ENCODE measurements at regions not wholly inside any gene's neighbourhood (a gene's known extent, or its start where the extent isn't known, plus 50 kb on each side); places are given as distances from the start of the nearest gene placed in this dataset.

GRCh38 chr18:44041961-44042360, 638.7 kb upstream of the SETBP1 start:
- H3K27me3 ChIP-seq (ENCODE audit: control insufficient read depth, insufficient read depth, low read length), result no peaks in the 10 kb centered on the region
- no peak overlapping the region for H3K9ac ChIP-seq (ENCODE audit: low read length in 3 of 3)
- intact Hi-C loops (cut with DNase I), result no loop called here
- H3K36me3 ChIP-seq (ENCODE audit: control insufficient read depth in 2 of 3, insufficient read depth in 3 of 3, low read length in 3 of 3), result no peaks in the 10 kb centered on the region
- H3K4me3 ChIP-seq (ENCODE audit: low read length in 3 of 3), result no peak overlapping the region
- no peak overlapping the region for H3K27ac ChIP-seq (ENCODE audit: low read depth in 2 of 2, low read length in 2 of 2)
- FAIRE-seq, result no peak
- no peaks in the 10 kb centered on the region for H3K9me3 ChIP-seq (ENCODE audit: control insufficient read depth in 2 of 3, insufficient read depth in 1 of 3, low read length in 3 of 3)
- no peak for TF ChIP-seq CTCF (IDR thresholded peaks at IDR 0.05; ENCODE audit: borderline replicate concordance, extremely low read depth, insufficient read depth)
- H3K4me1 ChIP-seq (ENCODE audit: control insufficient read depth in 2 of 3, insufficient read depth in 2 of 3, low read depth in 1 of 3, low read length in 3 of 3), result no peaks in the 10 kb centered on the region
- DNase-seq, result no peak

- Histone ChIP-seq H3K36me3 (ENCODE audit: control insufficient read depth in 2 of 3, insufficient read depth in 3 of 3, low read length in 3 of 3) (no peaks in the 10 kb centered on the region), H3K4me1 (ENCODE audit: control insufficient read depth in 2 of 3, insufficient read depth in 2 of 3, low read depth in 1 of 3, low read length in 3 of 3) (no peaks in the 10 kb centered on the region), H3K27me3 (ENCODE audit: control insufficient read depth, insufficient read depth, low read length) (no peaks in the 10 kb centered on the region), H3K4me3 (ENCODE audit: low read length in 3 of 3) (no peak overlapping the region), H3K27ac (ENCODE audit: low read depth in 2 of 2, low read length in 2 of 2) (no peak overlapping the region), H3K9me3 (ENCODE audit: control insufficient read depth in 2 of 3, insufficient read depth in 1 of 3, low read length in 3 of 3) (no peaks in the 10 kb centered on the region), H3K9ac (ENCODE audit: low read length in 3 of 3) (no peak overlapping the region)
- DNase-seq, result no peak
- TF ChIP-seq CTCF (IDR thresholded peaks at IDR 0.05; ENCODE audit: borderline replicate concordance, extremely low read depth, insufficient read depth), result no peak
- FAIRE-seq, result no peak
- intact Hi-C loops (cut with DNase I), result no loop called here
Measured at GRCh38 chr18:44046376-44046975, 634.2 kb upstream of the SETBP1 start.

GRCh38 chr18:44047585-44047984, 633.1 kb upstream of the SETBP1 start:
- H3K36me3 ChIP-seq (ENCODE audit: control insufficient read depth in 2 of 3, insufficient read depth in 3 of 3, low read length in 3 of 3), result no peaks in the 10 kb centered on the region
- intact Hi-C loops (cut with DNase I), result no loop called here
- H3K9me3 ChIP-seq (ENCODE audit: control insufficient read depth in 2 of 3, insufficient read depth in 1 of 3, low read length in 3 of 3), result no peaks in the 10 kb centered on the region
- TF ChIP-seq CTCF (IDR thresholded peaks at IDR 0.05; ENCODE audit: borderline replicate concordance, extremely low read depth, insufficient read depth), result no peak
- no peak for DNase-seq
- H3K27me3 ChIP-seq (ENCODE audit: control insufficient read depth, insufficient read depth, low read length), result no peaks in the 10 kb centered on the region
- no peak for FAIRE-seq
- no peak overlapping the region for H3K4me3 ChIP-seq (ENCODE audit: low read length in 3 of 3)
- H3K27ac ChIP-seq (ENCODE audit: low read depth in 2 of 2, low read length in 2 of 2), result no peak overlapping the region
- H3K9ac ChIP-seq (ENCODE audit: low read length in 3 of 3), result no peak overlapping the region
- no peaks in the 10 kb centered on the region for H3K4me1 ChIP-seq (ENCODE audit: control insufficient read depth in 2 of 3, insufficient read depth in 2 of 3, low read depth in 1 of 3, low read length in 3 of 3)

- no peaks in the 10 kb centered on the region for H3K36me3 ChIP-seq (ENCODE audit: control insufficient read depth in 2 of 3, insufficient read depth in 3 of 3, low read length in 3 of 3)
- intact Hi-C loops (cut with DNase I), result no loop called here
- no peak for FAIRE-seq
- no peak overlapping the region for H3K27ac ChIP-seq (ENCODE audit: low read depth in 2 of 2, low read length in 2 of 2)
- no peaks in the 10 kb centered on the region for H3K27me3 ChIP-seq (ENCODE audit: control insufficient read depth, insufficient read depth, low read length)
- no peaks in the 10 kb centered on the region for H3K4me1 ChIP-seq (ENCODE audit: control insufficient read depth in 2 of 3, insufficient read depth in 2 of 3, low read depth in 1 of 3, low read length in 3 of 3)
- H3K9ac ChIP-seq (ENCODE audit: low read length in 3 of 3), result no peak overlapping the region
- TF ChIP-seq CTCF (IDR thresholded peaks at IDR 0.05; ENCODE audit: borderline replicate concordance, extremely low read depth, insufficient read depth), result no peak
- no peak overlapping the region for H3K4me3 ChIP-seq (ENCODE audit: low read length in 3 of 3)
- H3K9me3 ChIP-seq (ENCODE audit: control insufficient read depth in 2 of 3, insufficient read depth in 1 of 3, low read length in 3 of 3), result no peaks in the 10 kb centered on the region
- no peak for DNase-seq
Measured at GRCh38 chr18:44048435-44048834, 632.3 kb upstream of the SETBP1 start.

Data from kidney (tissue), 13 donors.